ENCODE measurements at regions not wholly inside any gene's neighbourhood (a gene's known extent, or its start where the extent isn't known, plus 50 kb on each side); places are given as distances from the start of the nearest gene placed in this dataset.

- TF ChIP-seq CTCF (IDR thresholded peaks at IDR 0.05) (no peak), REST (IDR thresholded peaks at IDR 0.05; ENCODE audit: insufficient read depth in 1 of 2, low read depth in 2 of 2, low read length in 1 of 2) (no peak), SIN3A (IDR thresholded peaks at IDR 0.05; ENCODE audit: borderline replicate concordance, insufficient read depth, low read depth, low read length) (no peak), POLR2AphosphoS5 (IDR thresholded peaks at IDR 0.05; ENCODE audit: low read depth, low read length) (no peak)
Observed at GRCh38 chr4:26076896-26077295, 162.9 kb downstream of the SMIM20 start.

Data from Panc1 (cell line).